ENCODE measurements at regions not wholly inside any gene's neighbourhood (a gene's known extent, or its start where the extent isn't known, plus 50 kb on each side); places are given as distances from the start of the nearest gene placed in this dataset.
"Not testable (repeated sequence)": the region's sequence is repeated elsewhere in the genome, so short reads cannot be mapped to it uniquely, and the experiment has no call there.

- TF ChIP-seq EZH2 (IDR thresholded peaks at IDR 0.05); POLR2AphosphoS5 (IDR thresholded peaks at IDR 0.05; ENCODE audit: borderline replicate concordance, low read depth, low read length): not testable (repeated sequence)
These were observed 707.0 kb downstream of the C6orf118 start for GRCh38 chr6:164602415-164602814.
